HG03442 (cell line): ENCODE measurements at regions not wholly inside any gene's neighbourhood (a gene's known extent, or its start where the extent isn't known, plus 50 kb on each side); places are given as distances from the start of the nearest gene placed in this dataset.

ENCODE experiments used
- ATAC-seq: cut with Tn5 transposase; IDR thresholded peaks from one replicate; pipeline ENCODE4 v1.9.1; 2021; ENCODE audit warnings: mild to moderate bottlenecking, moderate library complexity; ENCODE audit not compliant: unreplicated experiment

DNA sequence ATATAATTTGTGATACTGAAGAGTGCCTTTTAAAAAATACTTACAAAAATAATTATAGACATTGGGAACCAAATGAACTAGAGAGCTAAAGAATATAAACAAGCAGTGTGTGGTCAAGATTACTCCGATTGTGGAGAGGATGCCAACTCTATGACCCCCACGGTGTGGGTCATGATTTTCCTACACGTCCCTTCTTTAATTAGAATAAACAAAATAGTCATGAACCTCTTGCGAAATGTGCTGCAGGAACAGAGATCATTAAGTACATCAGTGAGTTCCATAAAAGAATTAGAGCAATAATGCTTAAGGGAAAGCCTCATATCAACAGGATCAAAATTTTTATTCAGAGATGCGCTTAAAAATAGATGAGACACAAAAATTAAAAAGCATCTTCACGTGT is 476.6 kb upstream of the ROBO1 start:
- no peak for ATAC-seq

DNA sequence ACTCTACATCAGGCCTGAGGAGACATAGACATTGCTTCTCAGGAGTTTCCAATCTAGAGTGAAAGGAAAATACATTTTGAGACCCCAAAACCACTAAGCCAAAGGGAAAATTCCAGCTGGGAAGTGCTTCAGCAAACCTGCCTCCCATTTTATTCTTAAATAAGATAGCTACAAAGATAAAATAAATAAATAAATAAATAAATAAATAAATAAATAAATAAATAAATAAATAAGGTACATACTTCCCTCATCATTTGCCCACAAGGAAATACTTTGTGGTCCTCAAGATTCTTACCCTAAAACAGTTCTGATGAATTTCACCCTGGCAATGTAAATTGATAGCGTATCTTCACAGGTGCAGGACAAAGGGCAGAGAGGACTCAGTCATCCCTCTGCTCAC is 474.0 kb upstream of the ROBO1 start:
- no peak for ATAC-seq

DNA sequence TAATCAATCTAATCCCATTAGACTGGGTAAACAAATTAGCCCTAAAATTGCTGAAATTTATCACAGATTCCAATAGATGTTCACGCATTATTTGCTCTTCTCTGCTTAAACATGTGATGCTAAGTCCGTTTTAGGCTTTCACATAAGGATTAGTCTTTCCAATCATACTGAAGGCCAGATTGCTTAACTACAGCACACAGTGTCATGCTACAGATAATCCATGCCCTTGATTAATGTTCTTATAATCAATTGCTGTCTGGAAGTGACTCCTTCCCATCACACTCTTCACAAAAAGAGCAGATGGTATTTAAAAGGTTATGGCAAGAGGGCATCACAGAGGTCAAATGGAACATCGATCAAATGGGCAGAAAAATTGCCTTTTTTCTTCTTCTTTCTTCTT is 471.5 kb upstream of the ROBO1 start:
- ATAC-seq: no peak

DNA sequence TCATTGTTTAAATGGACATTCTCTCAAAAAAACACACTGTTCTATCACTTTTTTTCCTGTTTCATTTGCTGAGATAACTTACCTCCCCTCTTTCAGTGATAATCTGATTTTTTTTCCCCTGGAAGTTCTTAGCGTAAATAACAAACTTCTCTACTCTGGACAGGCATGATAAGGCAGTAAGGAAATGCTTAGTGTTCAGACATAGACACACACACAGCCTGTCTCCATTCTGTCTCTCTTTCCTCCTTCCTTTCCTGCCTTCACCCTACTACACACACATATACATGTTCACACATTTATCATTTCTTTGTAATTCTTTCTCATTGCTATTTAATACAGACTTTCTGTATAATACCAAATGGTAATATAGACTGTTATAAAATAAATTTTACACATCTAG is 470.8 kb upstream of the ROBO1 start:
- ATAC-seq: no peak

DNA sequence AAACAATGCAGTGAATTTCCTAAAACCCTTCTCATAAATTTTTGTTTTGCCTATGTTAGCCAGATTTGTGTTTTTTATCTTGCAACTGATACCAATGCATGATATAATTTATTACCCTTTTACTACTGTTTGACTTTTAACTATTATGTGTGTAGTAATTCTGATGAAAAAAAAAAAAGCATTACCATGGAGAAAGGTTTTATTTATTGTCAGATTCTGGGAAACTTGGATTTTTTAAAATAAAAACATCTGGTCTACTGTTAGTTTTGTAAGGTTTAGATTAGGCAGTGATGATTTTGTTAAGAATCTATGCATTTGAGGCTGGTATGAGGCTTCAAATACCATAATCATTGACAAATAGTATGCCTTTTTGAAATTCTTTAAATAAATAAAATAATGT is 470.4 kb upstream of the ROBO1 start:
- ATAC-seq: no peak

DNA sequence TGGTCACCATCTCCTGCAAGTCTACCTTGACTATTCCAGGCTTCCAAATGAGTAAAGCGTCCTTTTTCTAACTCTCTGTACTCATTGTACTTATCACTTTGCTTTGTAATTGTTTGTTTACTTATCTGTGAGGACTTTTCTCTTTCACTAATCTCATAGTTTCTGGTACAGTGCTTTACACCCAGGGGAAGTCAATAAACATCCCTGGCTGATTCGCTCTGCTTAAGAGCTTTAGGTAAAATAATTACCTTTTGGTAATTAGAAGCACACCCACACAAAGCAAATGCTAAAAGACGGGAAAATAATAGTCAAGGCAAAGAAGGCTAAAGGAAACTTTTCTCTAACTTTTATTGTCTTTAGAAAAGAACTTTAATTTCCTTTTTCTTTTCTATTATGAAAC is 466.9 kb upstream of the ROBO1 start:
- no peak for ATAC-seq

DNA sequence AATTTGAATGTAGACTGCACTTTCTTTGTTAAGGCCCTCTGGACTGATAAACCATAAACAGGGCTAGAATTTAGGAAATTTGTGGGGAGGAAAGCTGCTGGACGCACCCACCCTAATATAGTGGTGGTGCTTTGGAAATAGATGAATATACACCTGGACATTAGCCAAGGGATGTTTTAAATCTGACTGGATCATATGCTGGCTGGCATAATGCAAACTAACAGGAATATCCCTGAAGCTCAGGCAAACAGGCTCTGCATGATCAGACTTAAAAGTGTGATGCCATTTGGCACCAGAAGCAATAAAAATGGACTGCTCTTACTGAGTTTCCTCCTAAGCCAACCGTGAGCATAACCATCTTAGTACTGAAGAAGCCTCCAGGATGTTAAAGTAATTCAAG is 465.8 kb upstream of the ROBO1 start:
- ATAC-seq: no peak

DNA sequence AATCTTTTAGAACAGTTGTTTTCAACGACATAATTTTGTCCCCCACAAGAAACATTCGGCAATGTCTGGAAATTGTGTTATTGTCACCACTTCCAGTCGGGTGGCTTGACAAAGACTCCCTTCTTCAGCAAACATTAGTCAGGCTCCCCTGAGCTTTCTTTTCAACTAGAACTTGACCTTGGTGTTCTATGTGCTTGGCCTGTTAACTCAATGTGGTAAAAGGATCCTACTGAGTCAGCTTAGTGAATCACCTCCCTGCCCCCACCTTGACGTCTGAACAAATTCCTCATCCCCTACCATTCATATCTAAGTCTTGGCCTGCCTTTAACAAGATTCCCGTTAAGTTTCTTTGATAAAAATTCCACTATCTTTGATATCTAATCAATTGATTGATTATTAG is 465.0 kb upstream of the ROBO1 start:
- no peak for ATAC-seq

DNA sequence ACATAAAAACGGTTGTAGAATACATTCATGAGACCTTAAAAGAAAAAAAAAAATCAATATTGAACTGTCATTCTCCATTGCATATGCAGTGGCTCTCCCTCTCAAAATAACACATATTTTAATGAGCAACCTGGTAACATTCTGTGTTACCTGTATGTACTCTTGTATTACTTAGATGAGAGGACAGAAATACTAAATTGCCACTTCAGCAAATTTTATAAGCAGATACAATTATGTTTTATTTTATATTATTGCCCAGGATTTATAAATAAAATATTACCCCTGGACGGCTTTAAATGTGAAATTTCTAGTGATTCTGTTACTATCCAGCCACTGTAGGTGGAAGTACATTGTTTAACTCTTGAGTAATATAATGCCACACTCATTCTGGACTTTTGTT is 463.2 kb upstream of the ROBO1 start:
- ATAC-seq: no peak

DNA sequence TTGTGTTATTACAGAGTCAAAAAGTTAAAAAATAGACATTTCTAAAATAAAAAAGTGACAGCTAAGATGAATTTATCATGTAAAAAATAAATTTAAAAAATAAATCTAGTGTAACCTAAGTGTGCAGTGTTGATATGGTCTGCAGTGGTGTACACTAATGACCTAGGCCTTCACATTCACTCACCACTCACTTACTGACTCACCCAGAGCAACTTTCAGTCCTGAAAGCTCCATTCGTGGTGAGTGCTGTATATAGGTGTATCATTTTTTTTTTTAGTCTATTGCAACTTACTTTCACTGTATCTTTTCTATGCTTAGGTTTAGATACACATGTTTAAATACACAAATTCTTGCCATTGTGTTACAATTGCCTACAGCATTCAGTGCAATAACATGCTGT is 459.4 kb upstream of the ROBO1 start:
- ATAC-seq: no peak

DNA sequence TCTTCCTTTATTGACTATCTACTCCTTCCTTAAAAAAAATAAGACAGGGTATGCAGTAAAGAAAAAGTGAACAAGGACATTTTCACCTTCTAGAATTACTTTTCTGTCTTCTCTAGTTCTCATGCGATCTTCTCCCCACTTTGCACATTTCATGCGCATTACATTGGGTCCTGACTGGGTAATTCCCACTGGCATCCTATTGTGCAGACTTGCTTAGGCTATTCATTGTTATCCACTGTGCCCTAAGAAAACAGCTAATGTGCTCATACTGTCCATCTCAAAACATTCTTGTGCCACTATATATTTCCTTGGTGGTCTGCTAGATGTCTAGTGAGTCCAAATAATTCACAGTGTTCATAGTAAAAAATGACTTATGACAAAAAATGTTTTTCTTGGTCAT is 447.4 kb upstream of the ROBO1 start:
- ATAC-seq: no peak

DNA sequence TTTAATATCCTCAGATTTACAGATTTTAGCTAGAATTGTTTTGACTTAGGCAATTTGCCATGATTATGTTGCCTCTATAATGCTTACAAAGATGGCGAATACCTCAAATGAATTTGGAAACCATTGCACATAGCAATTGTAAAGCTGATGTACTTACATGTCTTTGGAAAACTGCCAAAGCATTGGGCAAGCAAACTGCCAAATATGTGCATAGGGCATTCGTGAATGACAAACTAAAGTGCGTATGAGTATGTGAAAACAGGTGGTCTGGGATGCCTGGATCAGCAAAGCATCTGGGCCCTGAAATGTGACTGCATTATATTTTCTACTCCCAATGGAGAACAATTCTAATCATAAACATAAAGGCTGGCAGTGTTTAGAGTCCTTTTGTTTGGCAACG is 445.3 kb upstream of the ROBO1 start:
- no peak for ATAC-seq

DNA sequence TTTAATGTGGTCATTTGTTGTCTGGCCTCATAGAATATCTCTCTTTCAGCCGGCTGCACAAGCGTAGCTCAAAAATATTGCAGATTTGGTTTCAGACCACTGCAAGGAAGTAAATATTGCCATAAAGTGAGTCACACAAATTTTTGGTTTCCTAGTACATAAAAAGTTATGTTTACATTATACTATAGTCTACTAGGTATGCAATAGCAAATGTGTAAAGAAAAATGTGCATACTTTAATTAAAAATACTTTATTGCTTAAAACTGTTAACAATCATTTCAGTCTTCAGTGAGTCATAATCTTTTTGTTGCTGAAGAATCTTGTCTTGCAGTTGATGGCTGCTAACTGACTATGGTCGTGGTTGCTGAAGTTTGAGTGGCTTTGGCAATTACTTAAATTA is 425.1 kb upstream of the ROBO1 start:
- no peak for ATAC-seq

DNA sequence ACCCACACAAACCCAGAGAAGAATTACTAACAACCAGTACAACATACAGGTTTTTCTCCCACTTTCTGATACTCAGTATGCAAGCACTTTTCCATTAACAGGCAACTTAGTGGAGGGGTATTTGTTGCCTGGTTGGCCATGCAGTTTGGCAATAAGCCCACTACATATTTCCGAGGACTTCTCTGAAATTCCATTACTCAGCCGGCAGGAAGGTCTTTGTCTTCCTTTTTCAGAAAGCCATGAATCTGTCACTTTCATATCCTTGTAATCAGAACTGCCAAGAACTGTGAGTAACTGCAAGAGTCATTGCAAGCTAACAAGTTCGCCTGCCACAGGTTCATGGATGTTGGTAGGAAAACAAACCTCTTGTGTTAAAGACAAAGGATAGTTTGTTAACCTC is 422.3 kb upstream of the ROBO1 start:
- no peak for ATAC-seq

DNA sequence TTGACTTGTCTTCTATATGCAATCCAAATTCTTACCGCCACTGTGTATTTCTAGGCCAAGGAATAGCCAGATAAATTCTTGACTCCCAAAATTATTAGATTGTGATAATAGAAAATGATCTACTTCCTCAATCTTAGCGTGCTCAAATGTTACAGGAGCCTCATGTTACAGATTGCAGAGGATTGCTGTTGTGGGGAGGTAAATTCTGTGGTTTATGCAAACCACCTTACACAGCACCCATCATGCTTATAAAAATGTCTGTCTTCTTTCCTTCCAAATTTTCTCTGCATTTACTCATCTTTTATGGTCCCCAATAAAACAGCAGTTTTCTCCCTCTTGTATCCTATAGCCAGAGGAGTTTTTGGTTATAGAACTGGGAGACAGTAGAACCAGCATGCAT is 420.2 kb upstream of the ROBO1 start:
- ATAC-seq: no peak

DNA sequence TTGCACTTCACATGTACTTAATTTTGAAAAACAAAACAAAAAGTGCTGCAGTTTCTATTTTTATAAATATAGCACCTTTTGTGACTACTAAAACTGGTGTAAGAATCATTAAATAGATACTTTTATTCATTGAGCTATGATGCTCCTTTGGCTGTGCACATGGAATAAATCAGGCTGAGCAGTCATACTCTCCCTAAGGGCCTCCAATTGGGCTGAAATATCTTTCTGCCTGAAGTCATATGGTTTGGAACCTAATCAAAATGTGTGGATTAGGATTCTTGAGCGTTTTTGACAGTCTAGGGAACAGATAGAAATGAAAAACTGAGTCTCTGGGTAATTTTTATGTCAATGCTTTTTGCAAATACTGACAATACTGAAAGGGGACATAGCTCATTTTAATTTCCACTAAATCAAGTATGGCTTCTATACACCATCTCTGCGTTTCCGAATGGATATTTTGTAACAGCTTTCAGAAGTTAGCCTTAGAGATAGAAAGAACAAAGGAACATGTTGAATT is 392.2 kb upstream of the ROBO1 start:
- no peak for ATAC-seq

DNA sequence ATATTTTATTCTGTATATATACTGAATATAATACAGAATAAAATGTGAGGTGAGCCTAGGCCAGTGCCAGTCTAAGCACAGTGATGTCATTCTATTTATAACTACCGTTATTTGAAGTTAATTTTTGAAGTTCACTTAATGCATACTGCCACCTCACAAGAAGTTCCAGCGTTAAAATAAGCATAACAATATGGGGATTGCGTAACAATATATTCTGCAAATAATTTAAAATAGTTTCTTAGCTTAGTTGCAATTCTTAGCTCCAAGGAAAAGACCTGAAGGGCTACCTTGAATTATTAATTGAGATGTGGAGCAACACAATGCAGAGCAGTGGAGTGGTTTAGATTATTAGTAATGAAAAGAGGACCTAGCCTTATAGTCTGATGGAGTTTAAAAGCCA is 390.5 kb upstream of the ROBO1 start:
- no peak for ATAC-seq

DNA sequence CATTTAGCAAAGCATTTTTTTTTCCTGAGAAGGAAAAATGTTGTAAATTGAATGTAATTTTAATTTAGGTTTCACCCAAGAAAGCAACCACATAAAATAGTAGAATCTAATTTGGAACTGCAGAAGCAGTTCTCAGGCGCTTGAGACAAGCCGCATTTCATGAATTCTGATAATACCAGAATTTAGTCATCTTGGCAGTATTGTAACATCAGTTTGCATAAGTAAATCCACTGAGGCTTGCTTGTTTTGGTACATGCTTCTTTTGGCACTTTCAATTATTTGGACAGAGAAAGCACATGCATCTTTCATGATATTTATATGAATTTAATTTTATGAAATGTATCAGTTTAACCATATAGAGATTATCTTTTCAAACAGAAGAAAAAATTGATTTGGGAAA is 389.7 kb upstream of the ROBO1 start:
- no peak for ATAC-seq

DNA sequence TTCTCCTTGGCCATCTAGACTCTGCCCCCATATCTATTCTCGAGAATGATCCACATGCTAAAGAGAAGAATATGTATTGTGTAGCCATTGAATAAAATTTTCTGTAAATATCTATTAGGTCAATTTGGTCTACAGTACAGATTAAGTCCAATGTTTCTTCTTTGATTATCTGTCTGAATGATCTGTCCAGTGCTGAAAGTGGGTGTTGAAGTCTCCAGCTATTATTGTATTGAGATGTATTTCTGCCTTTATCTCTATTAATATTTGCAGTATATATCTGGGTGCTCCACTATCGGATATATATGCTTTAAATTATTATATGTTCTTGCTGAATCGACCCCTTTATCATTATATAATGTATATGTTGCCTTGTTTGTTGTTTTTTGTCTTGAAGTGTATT is 384.9 kb upstream of the ROBO1 start:
- no peak for ATAC-seq

DNA sequence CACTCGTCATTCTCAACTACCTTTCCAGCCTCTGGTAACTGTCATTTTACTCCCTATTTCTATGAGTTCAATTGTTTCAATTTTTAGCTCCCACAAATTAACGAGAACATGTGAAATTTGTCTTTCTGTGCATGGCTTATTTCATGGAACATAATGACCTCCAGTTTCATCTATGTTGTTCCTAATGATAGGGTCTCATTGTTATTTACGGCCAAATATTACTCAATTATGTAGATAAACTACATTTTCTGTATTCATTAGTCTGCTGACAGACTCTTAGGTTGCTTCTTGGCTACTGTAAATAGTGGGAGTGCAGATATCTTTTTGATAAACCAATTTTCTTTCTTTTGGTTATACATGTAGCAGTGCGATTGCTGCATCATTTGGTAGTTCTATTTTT is 374.9 kb upstream of the ROBO1 start:
- no peak for ATAC-seq

DNA sequence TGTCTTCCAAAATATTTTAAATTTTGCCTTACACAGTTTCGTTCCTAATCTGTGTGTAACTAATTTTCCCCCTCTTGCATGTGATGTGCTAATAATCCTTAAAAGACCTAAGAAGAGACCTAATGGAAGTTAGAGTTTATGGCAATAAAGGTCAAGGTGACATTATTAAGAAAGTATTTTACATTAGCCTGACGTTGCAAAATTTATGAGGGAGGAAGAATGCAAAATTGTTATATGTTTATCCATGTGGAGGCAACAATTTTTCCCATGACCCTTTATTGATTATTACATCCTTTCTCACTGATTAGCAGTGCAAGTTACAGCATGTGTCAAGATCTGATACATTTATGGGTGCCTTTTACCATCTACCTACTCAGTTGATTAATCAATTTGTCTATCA is 373.8 kb upstream of the ROBO1 start:
- ATAC-seq: no peak

DNA sequence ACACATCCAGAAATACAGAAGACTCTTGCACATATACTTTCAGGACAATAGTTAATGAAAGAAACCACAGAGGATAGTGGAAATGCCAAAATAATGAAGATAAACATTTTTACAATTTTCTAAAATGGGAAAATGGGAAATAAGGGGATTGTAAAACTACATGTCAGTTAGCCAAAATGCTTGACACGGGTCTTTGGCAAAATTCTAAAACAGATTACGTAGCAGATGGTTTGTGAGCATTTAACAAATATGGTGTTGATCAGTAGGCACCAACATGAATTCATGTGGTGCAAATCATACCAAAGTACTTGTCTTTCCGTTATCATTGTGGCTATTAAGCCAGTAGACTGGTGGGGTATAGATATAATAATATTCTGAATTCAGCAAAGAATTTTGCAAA is 348.5 kb upstream of the ROBO1 start:
- no peak for ATAC-seq

DNA sequence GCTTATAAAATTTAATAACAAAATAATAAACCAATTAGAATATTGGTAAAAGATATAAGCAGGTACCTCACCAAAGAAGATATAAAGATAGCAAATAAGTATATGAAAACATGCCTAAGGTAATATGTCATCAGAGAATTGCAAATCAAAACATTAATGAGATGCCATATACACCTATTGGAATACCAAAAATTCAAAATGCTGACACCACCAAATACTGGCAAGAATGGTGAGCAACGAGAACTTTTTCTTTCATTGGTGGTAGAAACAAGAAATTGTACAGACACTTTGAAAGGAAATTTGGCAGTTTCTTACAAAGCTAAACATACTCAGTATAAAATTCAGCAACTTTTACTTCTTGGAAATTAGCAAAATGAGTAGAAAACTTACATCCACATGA is 346.9 kb upstream of the ROBO1 start:
- no peak for ATAC-seq

DNA sequence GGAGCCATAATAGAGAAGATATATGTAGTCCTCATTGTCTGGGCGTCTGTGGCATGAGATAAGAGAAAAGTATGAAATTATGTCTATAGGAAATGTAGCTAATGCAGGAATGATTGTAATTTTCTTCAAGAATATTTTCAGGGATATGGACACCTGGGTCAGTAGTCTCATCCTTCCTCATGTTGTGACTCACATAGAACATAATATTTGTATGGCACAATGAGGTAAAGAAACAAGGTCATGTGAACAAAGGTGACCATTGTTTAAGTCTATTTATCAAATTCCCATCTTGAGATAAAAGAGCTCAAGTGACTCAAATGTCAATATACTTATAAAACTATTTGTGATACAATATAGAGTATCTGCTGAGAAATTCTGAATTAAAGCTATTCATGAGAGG is 345.5 kb upstream of the ROBO1 start:
- ATAC-seq: no peak
